ENCODE measurements at regions not wholly inside any gene's neighbourhood (a gene's known extent, or its start where the extent isn't known, plus 50 kb on each side); places are given as distances from the start of the nearest gene placed in this dataset.

DNA sequence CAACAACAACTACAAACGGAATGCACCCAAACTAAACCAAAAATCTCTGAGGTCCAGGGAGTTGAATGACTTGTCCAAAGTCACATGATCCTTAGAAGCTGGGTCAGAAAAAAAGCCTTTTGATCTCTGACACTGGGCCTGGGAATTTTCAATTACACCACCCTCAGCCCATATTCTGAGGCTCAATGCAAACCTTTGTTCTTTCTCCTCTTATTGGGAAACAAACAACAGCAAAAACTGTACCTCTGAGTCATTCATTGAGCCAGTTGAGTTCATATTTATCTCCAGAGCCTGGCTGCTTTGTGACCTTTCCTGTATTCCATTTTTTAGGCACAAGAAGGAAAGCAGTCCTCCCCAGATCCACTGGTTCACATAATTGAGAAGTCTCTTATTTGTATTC, 51.2 kb upstream of the SORCS1 start:
- no peak for DNase-seq
